ENCODE measurements at regions not wholly inside any gene's neighbourhood (a gene's known extent, or its start where the extent isn't known, plus 50 kb on each side); places are given as distances from the start of the nearest gene placed in this dataset.

DNA sequence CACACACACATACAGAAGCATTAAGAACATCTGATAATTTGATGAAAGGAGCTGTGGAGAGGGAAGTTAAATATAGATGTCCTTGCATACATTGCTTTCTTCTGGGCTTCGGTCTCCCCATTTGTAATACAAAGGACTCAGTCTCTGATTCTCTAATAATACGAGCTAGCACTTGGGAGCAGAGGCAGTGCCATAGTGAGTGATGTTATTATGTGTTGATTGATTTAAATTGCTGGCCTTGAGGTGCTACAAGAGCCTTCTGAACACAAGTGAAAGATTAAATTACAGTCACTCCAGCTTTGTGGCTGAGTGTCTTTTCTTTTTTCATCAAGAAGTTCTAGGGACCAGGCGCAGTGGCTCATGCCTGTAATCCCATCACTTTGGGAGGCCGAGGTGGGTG lies 61.5 kb upstream of the HMGXB4 start:
- TF ChIP-seq CTCF (IDR thresholded peaks at IDR 0.05; ENCODE audit: low read depth, low read length), result no peak
- TF ChIP-seq, protein P1, sequence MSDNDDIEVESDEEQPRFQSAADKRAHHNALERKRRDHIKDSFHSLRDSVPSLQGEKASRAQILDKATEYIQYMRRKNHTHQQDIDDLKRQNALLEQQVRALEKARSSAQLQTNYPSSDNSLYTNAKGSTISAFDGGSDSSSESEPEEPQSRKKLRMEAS (IDR thresholded peaks at IDR 0.05; ENCODE audit: low read depth, low read length), result no peak

All from NB4 (cell line).